ENCODE measurements at regions not wholly inside any gene's neighbourhood (a gene's known extent, or its start where the extent isn't known, plus 50 kb on each side); places are given as distances from the start of the nearest gene placed in this dataset.

DNA sequence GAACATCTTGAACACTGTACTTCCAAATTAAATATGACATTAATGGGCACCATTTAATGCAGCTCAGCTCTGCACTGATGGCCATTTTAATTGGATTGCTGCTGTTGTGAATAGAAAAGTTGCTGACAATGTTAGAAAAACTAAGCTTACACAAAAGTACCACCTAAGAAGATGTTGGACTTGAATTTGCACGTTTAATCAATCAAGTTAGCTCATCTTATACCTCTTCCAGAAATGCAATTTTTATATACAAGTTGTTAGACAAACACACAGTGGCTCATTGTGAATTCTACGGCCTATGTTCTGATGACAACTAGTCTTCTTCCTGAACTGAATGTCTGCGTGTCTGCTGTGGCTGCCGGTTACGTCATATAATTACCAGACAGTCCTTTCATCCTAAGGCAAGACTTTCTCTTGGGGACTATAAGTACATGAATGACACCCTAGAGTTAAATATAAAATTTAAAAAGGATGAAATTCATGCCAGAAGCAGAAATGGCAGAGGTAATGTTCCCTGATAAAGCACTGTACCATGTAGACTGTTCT is 330.2 kb downstream of the EPM2A start:
- Histone ChIP-seq H3K4me3 (ENCODE audit: low read depth, low read length) (no peak overlapping the region), H3K36me3 (no peaks in the 10 kb centered on the region), H3K9me3 (ENCODE audit: severe bottlenecking) (no peaks in the 10 kb centered on the region), H3K27ac (no peak overlapping the region), H3K27me3 (ENCODE audit: insufficient read depth, low read depth, severe bottlenecking) (no peaks in the 10 kb centered on the region)
- DNase-seq = no peak
- TF ChIP-seq, protein P1, sequence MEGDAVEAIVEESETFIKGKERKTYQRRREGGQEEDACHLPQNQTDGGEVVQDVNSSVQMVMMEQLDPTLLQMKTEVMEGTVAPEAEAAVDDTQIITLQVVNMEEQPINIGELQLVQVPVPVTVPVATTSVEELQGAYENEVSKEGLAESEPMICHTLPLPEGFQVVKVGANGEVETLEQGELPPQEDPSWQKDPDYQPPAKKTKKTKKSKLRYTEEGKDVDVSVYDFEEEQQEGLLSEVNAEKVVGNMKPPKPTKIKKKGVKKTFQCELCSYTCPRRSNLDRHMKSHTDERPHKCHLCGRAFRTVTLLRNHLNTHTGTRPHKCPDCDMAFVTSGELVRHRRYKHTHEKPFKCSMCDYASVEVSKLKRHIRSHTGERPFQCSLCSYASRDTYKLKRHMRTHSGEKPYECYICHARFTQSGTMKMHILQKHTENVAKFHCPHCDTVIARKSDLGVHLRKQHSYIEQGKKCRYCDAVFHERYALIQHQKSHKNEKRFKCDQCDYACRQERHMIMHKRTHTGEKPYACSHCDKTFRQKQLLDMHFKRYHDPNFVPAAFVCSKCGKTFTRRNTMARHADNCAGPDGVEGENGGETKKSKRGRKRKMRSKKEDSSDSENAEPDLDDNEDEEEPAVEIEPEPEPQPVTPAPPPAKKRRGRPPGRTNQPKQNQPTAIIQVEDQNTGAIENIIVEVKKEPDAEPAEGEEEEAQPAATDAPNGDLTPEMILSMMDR (IDR thresholded peaks at IDR 0.05; ENCODE audit: low read depth, low read length) = no peak

DNA sequence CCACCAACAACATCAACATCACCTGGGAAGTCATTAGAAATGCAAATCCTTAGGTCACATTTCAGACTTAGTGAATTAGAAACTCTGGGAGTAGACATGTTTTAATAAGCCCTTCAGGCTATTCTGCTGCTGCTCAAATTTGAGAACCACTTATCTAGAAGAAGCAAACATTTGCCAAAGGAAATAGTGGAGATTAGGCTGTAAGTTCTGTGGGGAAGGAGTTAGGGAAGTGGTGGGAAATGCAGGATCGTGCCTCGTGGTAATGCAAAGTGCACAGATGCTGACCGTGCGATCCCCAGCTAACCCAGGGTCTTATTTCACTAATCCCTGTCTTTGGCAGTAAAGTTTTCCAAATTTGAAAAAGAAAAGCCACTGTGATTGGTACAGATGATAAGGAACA is 328.5 kb downstream of the EPM2A start:
- TF ChIP-seq, protein P1 (IDR thresholded peaks at IDR 0.05; ENCODE audit: low read depth, low read length) = no peak

DNA sequence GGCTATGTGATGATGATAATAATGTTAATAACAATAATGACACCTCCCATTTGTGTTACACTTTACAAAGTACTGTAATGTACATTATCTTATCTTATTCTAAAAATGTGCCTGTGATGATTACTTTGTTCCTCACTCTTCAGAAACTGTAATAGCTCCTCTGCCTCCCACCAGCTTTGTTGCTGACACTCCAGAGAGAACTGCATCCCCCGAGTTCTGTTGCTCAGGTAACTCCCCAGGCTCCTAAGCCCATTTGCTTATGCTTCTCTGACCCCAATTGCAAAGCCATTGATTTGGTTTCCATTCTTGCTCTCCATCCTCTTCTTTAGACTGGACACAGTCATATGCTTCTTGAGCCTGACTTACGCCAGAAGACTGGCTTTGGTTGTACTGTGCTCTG is 319.7 kb downstream of the EPM2A start:
- no peaks in the 10 kb centered on the region for H3K36me3 ChIP-seq
- DNase-seq = no peak
- H3K27me3 ChIP-seq (ENCODE audit: insufficient read depth, low read depth, severe bottlenecking) = no peaks in the 10 kb centered on the region
- H3K4me3 ChIP-seq (ENCODE audit: low read depth, low read length) = no peak overlapping the region
- no peaks in the 10 kb centered on the region for H3K9me3 ChIP-seq (ENCODE audit: severe bottlenecking)
- TF ChIP-seq, protein P1 (IDR thresholded peaks at IDR 0.05; ENCODE audit: low read depth, low read length) = no peak
- no peak overlapping the region for H3K27ac ChIP-seq

More for the DNA sequence above, 328.5 kb downstream of the EPM2A start:
- Histone ChIP-seq H3K27ac (no peak overlapping the region), H3K36me3 (no peaks in the 10 kb centered on the region), H3K27me3 (ENCODE audit: insufficient read depth, low read depth, severe bottlenecking) (no peaks in the 10 kb centered on the region), H3K4me3 (ENCODE audit: low read depth, low read length) (no peak overlapping the region), H3K9me3 (ENCODE audit: severe bottlenecking) (no peaks in the 10 kb centered on the region)
- DNase-seq = peak; percentile 44

DNA sequence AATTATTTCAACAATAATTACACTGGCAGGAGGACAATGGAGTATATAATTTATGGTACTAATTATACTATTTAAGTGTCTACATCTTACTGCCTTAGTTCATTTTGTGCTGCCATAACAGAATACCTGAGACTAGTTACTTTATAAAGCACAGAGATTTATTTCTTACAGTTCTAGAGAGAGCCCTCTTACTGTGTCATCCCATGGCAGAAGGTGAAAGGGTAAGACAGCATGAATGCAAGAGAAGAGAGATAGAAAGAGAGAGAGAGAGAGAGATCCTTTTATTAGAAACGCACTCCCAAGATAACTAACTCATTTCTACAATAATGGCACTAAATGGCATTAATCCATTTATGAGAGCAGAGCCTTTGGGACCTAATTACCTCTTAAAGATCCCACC is 314.7 kb downstream of the EPM2A start:
- TF ChIP-seq, protein P1 (IDR thresholded peaks at IDR 0.05; ENCODE audit: low read depth, low read length) = no peak
- no peak for DNase-seq
- Histone ChIP-seq H3K27me3 (ENCODE audit: insufficient read depth, low read depth, severe bottlenecking) (no peaks in the 10 kb centered on the region), H3K9me3 (ENCODE audit: severe bottlenecking) (no peaks in the 10 kb centered on the region), H3K27ac (no peak overlapping the region), H3K36me3 (no peaks in the 10 kb centered on the region), H3K4me3 (ENCODE audit: low read depth, low read length) (no peak overlapping the region)

DNA sequence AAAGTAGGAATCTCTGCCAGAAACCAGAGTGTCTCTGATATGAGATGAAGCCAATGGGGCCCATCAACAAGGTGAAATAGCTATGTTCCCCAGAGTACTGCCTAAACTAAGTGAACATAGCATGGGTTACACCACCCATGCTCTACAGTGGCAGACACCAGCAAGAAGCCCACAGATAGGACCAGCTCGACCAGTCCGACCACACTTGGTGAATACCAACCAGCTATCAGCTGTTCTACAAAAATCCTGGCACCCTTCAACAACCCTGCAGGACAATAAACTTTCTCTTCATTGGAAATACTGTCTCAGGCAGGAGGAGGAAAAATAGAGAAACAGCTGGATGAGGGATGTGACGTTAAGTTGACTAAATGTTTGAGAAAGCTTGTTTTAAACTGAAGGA is 311.4 kb downstream of the EPM2A start:
- Histone ChIP-seq H3K27me3 (ENCODE audit: insufficient read depth, low read depth, severe bottlenecking) (no peaks in the 10 kb centered on the region), H3K4me3 (ENCODE audit: low read depth, low read length) (no peak overlapping the region), H3K36me3 (no peaks in the 10 kb centered on the region), H3K9me3 (ENCODE audit: severe bottlenecking) (no peaks in the 10 kb centered on the region), H3K27ac (no peak overlapping the region)
- TF ChIP-seq, protein P1 (IDR thresholded peaks at IDR 0.05; ENCODE audit: low read depth, low read length) = no peak
- DNase-seq = no peak

DNA sequence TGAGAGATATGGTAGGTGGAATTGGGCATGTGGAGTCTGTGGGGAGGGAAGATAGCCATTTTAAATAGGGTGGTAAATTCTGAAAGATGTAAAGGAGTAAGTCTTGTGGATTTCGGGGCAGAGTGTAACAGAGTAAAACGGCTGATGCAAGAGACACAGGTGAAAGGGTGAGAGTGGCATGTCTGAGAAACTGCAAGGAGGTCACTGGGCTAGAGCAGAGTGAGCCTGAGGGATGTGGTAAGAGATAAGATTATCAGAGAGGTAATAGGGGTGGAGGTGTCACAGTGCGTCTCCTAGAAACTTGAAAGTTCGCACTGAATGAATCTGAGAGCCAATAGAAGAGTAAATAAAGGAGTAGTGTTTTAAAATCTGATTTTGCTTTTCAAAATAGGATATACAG is 308.1 kb downstream of the EPM2A start:
- Histone ChIP-seq H3K36me3 (no peaks in the 10 kb centered on the region), H3K4me3 (ENCODE audit: low read depth, low read length) (no peak overlapping the region), H3K27ac (no peak overlapping the region), H3K9me3 (ENCODE audit: severe bottlenecking) (no peaks in the 10 kb centered on the region), H3K27me3 (ENCODE audit: insufficient read depth, low read depth, severe bottlenecking) (no peaks in the 10 kb centered on the region)
- TF ChIP-seq, protein P1 (IDR thresholded peaks at IDR 0.05; ENCODE audit: low read depth, low read length) = no peak
- no peak for DNase-seq

Data from WERI-Rb-1 (cell line).